ENCODE measurements at regions not wholly inside any gene's neighbourhood (a gene's known extent, or its start where the extent isn't known, plus 50 kb on each side); places are given as distances from the start of the nearest gene placed in this dataset.

DNA sequence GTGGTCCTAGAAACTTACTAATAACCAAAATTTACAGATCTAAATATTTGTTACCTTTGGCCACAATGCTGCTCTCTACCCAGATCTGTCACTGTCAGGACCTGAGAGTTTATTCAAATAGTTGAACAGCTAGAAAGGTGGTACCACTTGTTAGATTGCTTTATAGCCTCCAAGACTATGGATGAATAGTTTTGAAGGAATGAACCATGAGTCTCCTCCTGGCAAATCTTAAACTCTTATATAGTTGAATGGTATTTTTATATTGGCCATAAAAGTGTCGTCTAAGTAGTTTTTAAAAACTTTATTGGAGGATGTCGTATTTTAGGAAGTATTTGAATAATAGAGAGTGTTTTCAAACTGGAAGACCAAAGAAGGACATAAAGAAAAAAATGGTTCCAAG, 178.7 kb downstream of the AHR start:
- intact Hi-C loops (cut with micrococcal nuclease; ENCODE audit: unreplicated experiment) (no loop called here), in situ Hi-C loops (cut with HindIII; ENCODE audit: extremely low pct_ligation_motif_present, low pct_unique_long_range_greater_than_20kb) (no loop called here)
- ATAC-seq (no peak), DNase-seq (ENCODE audit: low spot score) (no peak), FAIRE-seq (no peak)
- Histone ChIP-seq H3K36me3 (replicated peaks in 1 of 2; ENCODE audit: control insufficient read depth in 1 of 2, insufficient read depth in 2 of 2, low read length in 2 of 2) (no peaks in the 10 kb centered on the region), H3K9me3 (ENCODE audit: low read length) (no peaks in the 10 kb centered on the region), H3K27me3 (ENCODE audit: control insufficient read depth in 1 of 2, insufficient read depth in 2 of 2, low read length in 2 of 2) (no peaks in the 10 kb centered on the region), H4K20me1 (ENCODE audit: insufficient read depth, low read length) (no peaks in the 10 kb centered on the region), H3K4me2 (ENCODE audit: low read depth, low read length) (no peak overlapping the region), H2AFZ (ENCODE audit: low read length) (no peak overlapping the region), H3K27ac (ENCODE audit: extremely low read length, insufficient read depth, low read length) (no peak overlapping the region), H3K9ac (ENCODE audit: insufficient read depth, low read depth, low read length) (no peak overlapping the region), H3K4me3 (replicated peaks in 1 of 3; ENCODE audit: insufficient read depth in 1 of 3, low read depth in 2 of 3, low read length in 3 of 3) (no peak overlapping the region), H3K79me2 (ENCODE audit: insufficient read depth, low read length) (no peaks in the 10 kb centered on the region), H3K4me1 (ENCODE audit: insufficient read depth, low read length) (peaks cover 6% of the 10 kb centered on the region; the same call in 1 of the 2 replicates)
- TF ChIP-seq, protein P1, sequence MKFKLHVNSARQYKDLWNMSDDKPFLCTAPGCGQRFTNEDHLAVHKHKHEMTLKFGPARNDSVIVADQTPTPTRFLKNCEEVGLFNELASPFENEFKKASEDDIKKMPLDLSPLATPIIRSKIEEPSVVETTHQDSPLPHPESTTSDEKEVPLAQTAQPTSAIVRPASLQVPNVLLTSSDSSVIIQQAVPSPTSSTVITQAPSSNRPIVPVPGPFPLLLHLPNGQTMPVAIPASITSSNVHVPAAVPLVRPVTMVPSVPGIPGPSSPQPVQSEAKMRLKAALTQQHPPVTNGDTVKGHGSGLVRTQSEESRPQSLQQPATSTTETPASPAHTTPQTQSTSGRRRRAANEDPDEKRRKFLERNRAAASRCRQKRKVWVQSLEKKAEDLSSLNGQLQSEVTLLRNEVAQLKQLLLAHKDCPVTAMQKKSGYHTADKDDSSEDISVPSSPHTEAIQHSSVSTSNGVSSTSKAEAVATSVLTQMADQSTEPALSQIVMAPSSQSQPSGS (CRISPR knock-in tag; IDR thresholded peaks at IDR 0.05): no peak
- TF ChIP-seq SP1 (IDR thresholded peaks at IDR 0.05) (no peak), SP1 (CRISPR knock-in tag; IDR thresholded peaks at IDR 0.05) (no peak), ZMAT3 (CRISPR knock-in tag; conservative IDR thresholded peaks at IDR 0.05) (no peak), PAXIP1 (CRISPR knock-in tag; conservative IDR thresholded peaks at IDR 0.05) (no peak), CEBPZ (IDR thresholded peaks at IDR 0.05; ENCODE audit: low read length) (no peak)
- WGBS (ENCODE audit: low lambda C conversion rate): 6% methylated on average over 2 of the region's 2 CpGs
- CTCF ChIA-PET (ENCODE audit: low intra/inter-chr PET ratio, low total read pairs): no interaction called here
- BruUV-seq (replicated peaks): no TSS peak
- POLR2A ChIA-PET: no interaction called here

Data from HepG2 (cell line).